Bronchial epithelial cell (primary cell): ENCODE measurements at regions not wholly inside any gene's neighbourhood (a gene's known extent, or its start where the extent isn't known, plus 50 kb on each side); places are given as distances from the start of the nearest gene placed in this dataset.

ENCODE experiments used
- DNase-seq: peaks from one replicate; pipeline ENCODE4 v3.0.0-alpha.2; 2010; ENCODE audit warnings: low read depth
- FAIRE-seq: peaks from 2 replicates; lab custom pipeline; 2011; peaks lifted over from hg19 to GRCh38; lab: Jason Lieb, UNC
- H3K27me3 ChIP-seq: 2 replicates; pipeline ENCODE4 v1.5.1; 2011; ENCODE audit warnings: low read length; ENCODE audit not compliant: control insufficient read depth, insufficient read depth
- H3K36me3 ChIP-seq: 2 replicates; pipeline ENCODE4 v1.5.1; 2011; ENCODE audit warnings: low read length; ENCODE audit not compliant: control insufficient read depth, insufficient read depth
- H3K4me3 ChIP-seq: 2 replicates; pipeline ENCODE4 v1.5.1; 2011; ENCODE audit warnings: mild to moderate bottlenecking, low read depth, low read length, control low read depth
- CTCF ChIP-seq: IDR thresholded peaks from 2 replicates; pipeline ENCODE4 v1.5.1; 2011; ENCODE audit warnings: mild to moderate bottlenecking, moderate library complexity, low read length, control low read depth, inconsistent platforms; ENCODE audit not compliant: insufficient read depth, severe bottlenecking

GRCh38 chr1:58258082-58258481, 288.4 kb downstream of the OMA1 start:
- TF ChIP-seq CTCF = no peak
- no peaks in the 10 kb centered on the region for H3K36me3 ChIP-seq
- H3K27me3 ChIP-seq = no peaks in the 10 kb centered on the region
- no peak overlapping the region for H3K4me3 ChIP-seq
- no peak for DNase-seq
- no peak for FAIRE-seq

- Histone ChIP-seq H3K27me3 (no peaks in the 10 kb centered on the region), H3K4me3 (no peak overlapping the region), H3K36me3 (no peaks in the 10 kb centered on the region)
- DNase-seq (no peak), FAIRE-seq (no peak)
- TF ChIP-seq CTCF = no peak
Observed at GRCh38 chr1:58257003-58257402, 289.5 kb downstream of the OMA1 start.

GRCh38 chr1:58256546-58256945, 290.0 kb downstream of the OMA1 start:
- H3K36me3 ChIP-seq = no peaks in the 10 kb centered on the region
- H3K27me3 ChIP-seq = no peaks in the 10 kb centered on the region
- FAIRE-seq (no peak), DNase-seq (no peak)
- no peak overlapping the region for H3K4me3 ChIP-seq
- TF ChIP-seq CTCF = no peak

- FAIRE-seq (no peak), DNase-seq (no peak)
- no peaks in the 10 kb centered on the region for H3K36me3 ChIP-seq
- H3K27me3 ChIP-seq = no peaks in the 10 kb centered on the region
- H3K4me3 ChIP-seq = no peak overlapping the region
- TF ChIP-seq CTCF = no peak
Observed at GRCh38 chr1:58256041-58256440, 290.5 kb downstream of the OMA1 start.

- no peak for TF ChIP-seq CTCF
- FAIRE-seq = no peak
- no peak overlapping the region for H3K4me3 ChIP-seq
- peaks cover 2% of the 10 kb centered on the region for H3K27me3 ChIP-seq
- no peaks in the 10 kb centered on the region for H3K36me3 ChIP-seq
- no peak for DNase-seq
Observed at GRCh38 chr1:58255192-58255591, 291.3 kb downstream of the OMA1 start.

- Histone ChIP-seq H3K27me3 (peaks cover 14% of the 10 kb centered on the region), H3K36me3 (no peaks in the 10 kb centered on the region), H3K4me3 (no peak overlapping the region)
- no peak for FAIRE-seq
- no peak for TF ChIP-seq CTCF
- no peak for DNase-seq
Observed at GRCh38 chr1:58251430-58252073, 295.0 kb downstream of the OMA1 start.
